GM18511 (cell line): ENCODE measurements at regions not wholly inside any gene's neighbourhood (a gene's known extent, or its start where the extent isn't known, plus 50 kb on each side); places are given as distances from the start of the nearest gene placed in this dataset.
"Not testable (repeated sequence)": the region's sequence is repeated elsewhere in the genome, so short reads cannot be mapped to it uniquely, and the experiment has no call there.

ENCODE experiments used
- ATAC-seq: cut with Tn5 transposase; IDR thresholded peaks from one replicate; pipeline ENCODE4 v1.9.1; 2021; ENCODE audit warnings: mild to moderate bottlenecking, moderate library complexity; ENCODE audit not compliant: unreplicated experiment

DNA sequence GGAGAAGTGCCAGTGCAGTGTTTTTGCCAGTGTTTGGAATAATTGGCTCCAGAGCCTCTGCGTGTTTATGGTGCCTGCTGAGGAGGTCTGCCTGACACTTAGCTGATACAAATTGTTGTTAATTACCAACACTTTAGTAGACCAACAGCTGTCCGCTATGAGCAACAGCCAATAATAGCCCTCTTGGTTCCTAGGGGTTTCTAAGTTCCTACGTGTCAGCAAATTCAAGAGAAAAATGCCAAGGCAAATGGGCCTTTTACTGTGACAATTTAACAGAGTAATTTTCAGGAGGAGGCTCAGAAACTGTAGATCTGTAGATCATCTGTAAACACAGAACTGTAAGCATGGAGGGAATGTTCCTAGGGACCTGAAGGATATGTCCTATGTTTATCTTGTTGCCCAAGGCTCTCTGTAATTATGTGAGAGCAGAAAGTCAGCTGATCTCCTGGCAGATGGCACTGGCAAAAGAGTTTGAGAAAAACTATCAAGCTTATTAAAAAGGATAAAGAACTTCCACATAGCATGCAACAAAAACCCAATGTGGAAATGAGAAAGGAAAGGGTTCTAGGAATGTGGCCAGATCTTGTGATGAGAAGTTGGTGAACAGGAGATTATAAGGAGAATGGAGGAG is 157.7 kb downstream of the GJA1 start:
- ATAC-seq, result no peak

GRCh38 chr6:121594053-121594452 is 158.6 kb downstream of the GJA1 start:
- ATAC-seq, result no peak

DNA sequence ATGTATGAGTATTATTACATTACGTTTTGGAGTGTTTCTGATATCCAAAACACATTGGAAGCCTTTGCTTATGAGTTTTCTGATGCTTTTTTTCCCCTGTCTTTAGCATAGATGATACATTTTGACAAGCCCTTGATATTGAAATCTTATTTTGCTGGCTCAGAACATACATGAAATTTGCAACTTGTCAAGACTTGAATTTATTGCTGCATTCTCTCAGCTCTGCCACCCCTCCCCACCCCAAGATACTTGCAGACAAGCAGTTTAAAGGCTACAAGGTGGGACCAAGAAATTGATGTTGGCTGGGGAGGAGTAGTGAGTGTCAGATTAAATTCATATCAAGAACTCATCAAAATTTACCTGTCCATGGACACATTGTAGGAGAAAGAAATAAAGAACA is 160.2 kb downstream of the GJA1 start:
- ATAC-seq, result no peak

- ATAC-seq, result no peak
These were observed 161.0 kb downstream of the GJA1 start for GRCh38 chr6:121596441-121596840.

- ATAC-seq, result no peak
These were observed 162.2 kb downstream of the GJA1 start for GRCh38 chr6:121597654-121598053.

DNA sequence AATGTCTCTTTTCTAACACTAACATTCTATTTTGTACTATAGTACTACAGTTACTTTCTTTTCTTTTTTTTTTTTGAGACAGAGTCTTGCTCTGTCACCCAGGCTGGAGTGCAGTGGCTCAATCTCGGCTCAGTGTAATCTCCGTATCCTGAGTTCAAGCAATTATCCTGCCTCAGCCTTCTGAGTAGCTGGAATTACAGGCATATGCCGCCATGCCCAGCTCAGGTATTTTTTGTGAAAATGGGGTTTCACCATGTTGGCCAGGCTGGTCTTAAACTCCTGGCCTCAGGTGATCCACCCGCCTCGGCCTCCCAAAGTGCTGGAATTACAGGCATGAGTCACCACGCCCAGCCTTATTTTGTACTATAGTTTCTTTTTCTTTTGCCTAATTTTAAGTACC is 163.9 kb downstream of the GJA1 start:
- not testable (repeated sequence) for ATAC-seq

DNA sequence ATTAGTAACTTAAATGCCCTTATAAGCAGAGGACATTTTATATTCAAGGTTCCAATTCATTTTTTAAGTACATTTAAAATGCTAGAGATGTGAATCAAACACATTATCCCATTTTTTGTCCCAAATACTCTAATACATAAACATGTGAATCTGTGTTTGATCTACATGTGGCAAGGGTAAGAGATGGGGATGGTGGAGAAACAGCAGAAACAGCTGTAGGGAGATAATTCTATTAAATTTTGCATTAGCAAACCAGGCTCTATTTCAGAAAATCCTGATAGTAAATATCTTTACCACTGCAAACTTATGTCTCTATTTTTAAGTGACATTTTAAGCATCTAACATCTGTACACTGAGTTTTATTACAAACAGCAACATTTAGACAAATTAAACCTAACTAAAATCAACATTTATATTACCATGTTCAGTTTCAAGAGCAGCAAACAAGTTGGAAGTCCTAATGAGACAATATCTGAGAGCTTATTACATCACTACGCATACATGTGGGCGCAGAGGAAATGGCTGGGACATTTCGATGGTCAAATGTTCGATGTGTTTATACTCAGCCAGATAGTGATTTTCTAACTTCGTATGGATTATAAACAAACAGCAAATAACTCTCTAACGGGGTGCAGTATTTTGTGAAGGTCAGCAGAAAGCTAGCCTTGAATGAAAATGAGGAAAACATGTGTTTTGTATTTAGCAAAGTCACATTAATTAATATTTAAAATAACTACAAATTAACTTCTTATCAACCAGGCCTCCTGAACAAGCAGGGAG is 165.1 kb downstream of the GJA1 start:
- no peak for ATAC-seq

GRCh38 chr6:121603486-121603885 is 168.0 kb downstream of the GJA1 start:
- ATAC-seq, result no peak

- no peak for ATAC-seq
These were observed 172.3 kb downstream of the GJA1 start for GRCh38 chr6:121607721-121608120.

- ATAC-seq, result no peak
These were observed 172.8 kb downstream of the GJA1 start for GRCh38 chr6:121608270-121608669.

DNA sequence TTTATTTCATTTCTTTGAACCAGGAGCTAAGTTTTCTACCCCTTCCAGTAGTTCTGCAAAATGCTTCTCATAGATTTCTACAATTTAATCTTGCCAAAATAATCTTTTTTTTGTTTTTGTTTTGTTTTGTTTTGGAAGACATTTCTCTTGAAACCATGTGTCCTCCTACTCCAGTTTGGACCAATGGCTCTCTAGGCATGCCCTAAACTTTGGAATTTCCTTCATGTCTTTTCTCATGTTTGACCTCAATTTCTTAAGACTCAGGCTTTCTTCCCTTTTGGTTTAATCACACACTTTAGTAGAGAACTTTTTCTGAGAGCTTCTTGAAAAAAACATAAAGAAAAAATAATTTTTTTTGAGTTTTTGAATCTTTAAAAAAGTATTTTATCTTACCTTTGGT is 173.8 kb downstream of the GJA1 start:
- ATAC-seq, result no peak

DNA sequence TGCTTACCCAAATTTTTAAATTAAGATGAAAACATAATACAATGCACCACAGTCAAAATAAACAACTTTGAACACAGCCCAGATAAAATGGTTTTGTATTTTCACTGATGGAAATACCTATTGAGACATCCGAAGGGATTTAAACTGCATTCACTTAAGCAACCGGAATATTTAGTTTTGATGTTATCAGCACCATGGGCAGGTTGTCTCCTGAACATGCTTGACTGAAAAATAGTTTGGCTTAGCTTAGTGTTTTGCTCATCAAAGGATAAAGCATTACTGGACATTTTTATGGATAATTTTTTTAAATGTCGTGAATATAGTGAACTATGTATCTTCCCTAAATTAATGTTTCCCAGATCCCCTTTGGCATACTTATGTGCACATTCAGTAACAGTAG is 177.5 kb downstream of the GJA1 start:
- no peak for ATAC-seq

DNA sequence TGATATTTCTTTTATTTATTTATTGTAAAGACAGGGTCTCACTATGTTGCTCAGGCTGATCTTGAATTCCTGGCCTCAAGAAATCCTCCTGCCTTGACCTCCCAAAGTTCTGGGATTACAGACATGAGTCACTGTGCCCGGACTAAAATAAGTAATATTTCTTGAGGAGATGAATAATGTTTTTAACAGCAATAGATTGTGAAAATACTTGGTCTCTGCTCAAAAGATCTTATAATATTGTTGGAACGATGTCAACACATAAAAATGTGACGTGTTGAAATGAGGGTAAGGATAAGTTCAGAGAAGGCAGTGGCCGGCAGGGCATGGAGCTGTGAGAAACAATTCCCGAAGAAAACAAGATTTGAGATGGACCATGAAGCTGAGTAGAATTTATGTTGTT is 178.7 kb downstream of the GJA1 start:
- no peak for ATAC-seq

GRCh38 chr6:121615493-121615892 is 180.0 kb downstream of the GJA1 start:
- no peak for ATAC-seq

GRCh38 chr6:121616406-121616805 is 181.0 kb downstream of the GJA1 start:
- ATAC-seq, result no peak

- no peak for ATAC-seq
These were observed 181.9 kb downstream of the GJA1 start for GRCh38 chr6:121617388-121617787.

- no peak for ATAC-seq
These were observed 183.6 kb downstream of the GJA1 start for GRCh38 chr6:121619013-121619412.

- no peak for ATAC-seq
These were observed 184.7 kb downstream of the GJA1 start for GRCh38 chr6:121619987-121620740.

GRCh38 chr6:121627761-121628160 is 192.3 kb downstream of the GJA1 start:
- no peak for ATAC-seq

DNA sequence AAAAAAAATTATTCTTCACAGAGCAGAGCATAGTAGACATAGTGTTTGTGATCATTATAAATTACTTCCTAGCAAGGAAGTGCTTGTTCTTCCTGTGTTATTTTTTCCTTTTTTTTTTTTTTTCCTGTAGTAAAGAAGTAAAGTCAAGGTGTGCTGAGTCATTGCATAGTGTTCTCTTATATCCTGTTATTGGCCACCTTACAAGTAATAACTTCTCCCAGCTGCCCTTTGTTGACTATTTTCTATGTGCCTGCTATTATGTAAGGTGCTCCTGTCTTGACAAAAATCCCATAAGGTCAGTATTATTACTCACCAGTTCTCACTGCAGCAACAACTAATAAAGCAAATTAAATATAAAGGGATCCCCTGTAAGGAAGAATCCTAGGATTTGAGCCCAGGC is 195.3 kb downstream of the GJA1 start:
- no peak for ATAC-seq

- ATAC-seq, result not testable (repeated sequence)
These were observed 196.3 kb downstream of the GJA1 start for GRCh38 chr6:121631752-121632151.

GRCh38 chr6:121633309-121633708 is 197.9 kb downstream of the GJA1 start:
- no peak for ATAC-seq
